Neural progenitor cell (in vitro differentiated cells): ENCODE measurements at regions not wholly inside any gene's neighbourhood (a gene's known extent, or its start where the extent isn't known, plus 50 kb on each side); places are given as distances from the start of the nearest gene placed in this dataset.

Experiments
- DNase-seq: peaks from one replicate; pipeline ENCODE4 v3.0.0-alpha.2; 2016; ENCODE audit warnings: low spot score
- H2AFZ ChIP-seq: fragments of 200-600 bp; sonication (generic); replicated peaks from 2 replicates; pipeline ENCODE4 v1.6.1; 2016; ENCODE audit warnings: antibody characterized with exemption
- H3F3A ChIP-seq: fragments of 200-600 bp; sonication (generic); 2 replicates; pipeline ENCODE4 v1.6.1; 2016; ENCODE audit warnings: antibody characterized with exemption, low read depth
- H3K27ac ChIP-seq: fragments of 200-600 bp; sonication (generic); 2 replicates; pipeline ENCODE4 v1.5.1; 2016; ENCODE audit warnings: mild to moderate bottlenecking
- H3K27me3 ChIP-seq: fragments of 200-600 bp; sonication (generic); 2 replicates; pipeline ENCODE4 v1.6.1; 2016; ENCODE audit warnings: mild to moderate bottlenecking, moderate library complexity
- H3K36me3 ChIP-seq: fragments of 200-600 bp; sonication (generic); 2 replicates; pipeline ENCODE4 v1.5.1; 2016
- H3K4me1 ChIP-seq: fragments of 200-600 bp; sonication (generic); 2 replicates; pipeline ENCODE4 v1.6.1; 2016; ENCODE audit warnings: mixed run types
- H3K4me2 ChIP-seq: fragments of 200-600 bp; sonication (generic); 2 replicates; pipeline ENCODE4 v1.6.1; 2016
- H3K4me3 ChIP-seq: fragments of 200-600 bp; sonication (generic); 2 replicates; pipeline ENCODE4 v1.5.1; 2016
- H3K79me2 ChIP-seq: fragments of 200-600 bp; sonication (generic); 2 replicates; pipeline ENCODE4 v1.6.1; 2016; ENCODE audit warnings: low read depth
- H3K9ac ChIP-seq: fragments of 200-600 bp; sonication (generic); 2 replicates; pipeline ENCODE4 v1.6.1; 2016
- H3K9me3 ChIP-seq: fragments of 200-600 bp; sonication (generic); 2 replicates; pipeline ENCODE4 v1.5.1; 2016; ENCODE audit warnings: low read depth
- H4K20me1 ChIP-seq: fragments of 200-600 bp; sonication (generic); 2 replicates; pipeline ENCODE4 v1.6.1; 2016; ENCODE audit warnings: low read depth
- H3K27ac Mint-ChIP-seq: 3 replicates; pipeline ENCODE4 v1.8.0; 2021; ENCODE audit warnings: mixed read lengths
- H3K27me3 Mint-ChIP-seq: 2 replicates; pipeline ENCODE4 v1.8.0; 2022; ENCODE audit warnings: low read depth, mild to moderate bottlenecking, inconsistent platforms, moderate library complexity, mixed read lengths; ENCODE audit not compliant: insufficient read depth
- H3K36me3 Mint-ChIP-seq: 3 replicates; pipeline ENCODE4 v1.8.0; 2021; ENCODE audit warnings: mixed read lengths
- H3K4me1 Mint-ChIP-seq: 3 replicates; pipeline ENCODE4 v1.8.0; 2021; ENCODE audit warnings: mixed read lengths
- H3K4me3 Mint-ChIP-seq: 3 replicates; pipeline ENCODE4 v1.8.0; 2021; ENCODE audit warnings: mild to moderate bottlenecking, moderate library complexity, mixed read lengths
- H3K9me3 Mint-ChIP-seq: 3 replicates; pipeline ENCODE4 v1.8.0; 2020; ENCODE audit warnings: mixed read lengths
- CTCF ChIP-seq: fragments of 200-600 bp; sonication (generic); IDR thresholded peaks from 2 replicates; pipeline ENCODE4 v1.5.1; 2017; ENCODE audit warnings: antibody characterized with exemption, mild to moderate bottlenecking
- EZH2 ChIP-seq: fragments of 200-600 bp; sonication (generic); IDR thresholded peaks from 2 replicates; pipeline ENCODE4 v1.6.1; 2017; ENCODE audit warnings: antibody characterized with exemption, mild to moderate bottlenecking, moderate library complexity
- EZH2phosphoT487 ChIP-seq: fragments of 200-600 bp; sonication (generic); IDR thresholded peaks from 2 replicates; pipeline ENCODE4 v1.6.1; 2017; ENCODE audit warnings: antibody characterized with exemption

- H3K9me3 Mint-ChIP-seq = no peaks in the 10 kb centered on the region
- no peaks in the 10 kb centered on the region for H3K27me3 ChIP-seq
- no peaks in the 10 kb centered on the region for H3K36me3 ChIP-seq
- H3K27ac ChIP-seq = no peak overlapping the region
- H3K27me3 Mint-ChIP-seq = peaks cover 2% of the 10 kb centered on the region
- no peak overlapping the region for H3K4me3 ChIP-seq
- no peak overlapping the region for H3K4me2 ChIP-seq
- H3K27ac Mint-ChIP-seq = no peak overlapping the region
- DNase-seq = peak; percentile 82
- no peaks in the 10 kb centered on the region for H3K79me2 ChIP-seq
- H3K9me3 ChIP-seq = no peaks in the 10 kb centered on the region
- peak overlapping the region; percentile 5 for H2AFZ ChIP-seq
- H3K36me3 Mint-ChIP-seq = no peaks in the 10 kb centered on the region
- H3K4me3 Mint-ChIP-seq = no peak overlapping the region
- no peak overlapping the region for H3K9ac ChIP-seq
- H3F3A ChIP-seq = no peaks in the 10 kb centered on the region
- no peaks in the 10 kb centered on the region for H3K4me1 Mint-ChIP-seq
- no peaks in the 10 kb centered on the region for H4K20me1 ChIP-seq
- TF ChIP-seq EZH2phosphoT487 (no peak), CTCF (peak; percentile 93)
- no peaks in the 10 kb centered on the region for H3K4me1 ChIP-seq
Measured at GRCh38 chr4:146095091-146095690, 80.3 kb upstream of the LSM6 start.

GRCh38 chr4:146088690-146089089, 86.8 kb upstream of the LSM6 start:
- H3K9ac ChIP-seq = no peak overlapping the region
- no peaks in the 10 kb centered on the region for H3K4me1 Mint-ChIP-seq
- TF ChIP-seq CTCF = no peak
- TF ChIP-seq EZH2 = no peak
- TF ChIP-seq EZH2phosphoT487 = no peak
- no peak for DNase-seq
- no peak overlapping the region for H3K27ac Mint-ChIP-seq
- H2AFZ ChIP-seq = no peak overlapping the region
- no peak overlapping the region for H3K27ac ChIP-seq
- H3F3A ChIP-seq = no peaks in the 10 kb centered on the region
- no peak overlapping the region for H3K4me3 Mint-ChIP-seq
- H3K9me3 ChIP-seq = no peaks in the 10 kb centered on the region
- H3K4me2 ChIP-seq = no peak overlapping the region
- H3K4me1 ChIP-seq = no peaks in the 10 kb centered on the region
- H3K36me3 ChIP-seq = no peaks in the 10 kb centered on the region
- H3K4me3 ChIP-seq = no peak overlapping the region
- no peaks in the 10 kb centered on the region for H3K9me3 Mint-ChIP-seq
- H3K27me3 ChIP-seq = no peaks in the 10 kb centered on the region
- H3K79me2 ChIP-seq = no peaks in the 10 kb centered on the region
- H4K20me1 ChIP-seq = no peaks in the 10 kb centered on the region
- H3K27me3 Mint-ChIP-seq = no peaks in the 10 kb centered on the region
- H3K36me3 Mint-ChIP-seq = no peaks in the 10 kb centered on the region

- H3K4me3 ChIP-seq = no peak overlapping the region
- no peak overlapping the region for H3K4me3 Mint-ChIP-seq
- TF ChIP-seq EZH2 (no peak), EZH2phosphoT487 (no peak), CTCF (no peak)
- no peak overlapping the region for H3K4me2 ChIP-seq
- H3K79me2 ChIP-seq = no peaks in the 10 kb centered on the region
- H4K20me1 ChIP-seq = no peaks in the 10 kb centered on the region
- H3K27ac Mint-ChIP-seq = no peak overlapping the region
- H3K4me1 Mint-ChIP-seq = no peaks in the 10 kb centered on the region
- H3K9me3 ChIP-seq = no peaks in the 10 kb centered on the region
- H3K4me1 ChIP-seq = no peaks in the 10 kb centered on the region
- no peaks in the 10 kb centered on the region for H3K36me3 ChIP-seq
- H2AFZ ChIP-seq = no peak overlapping the region
- no peaks in the 10 kb centered on the region for H3K27me3 ChIP-seq
- no peak for DNase-seq
- H3K27me3 Mint-ChIP-seq = no peaks in the 10 kb centered on the region
- no peaks in the 10 kb centered on the region for H3F3A ChIP-seq
- H3K27ac ChIP-seq = no peak overlapping the region
- no peak overlapping the region for H3K9ac ChIP-seq
- H3K9me3 Mint-ChIP-seq = no peaks in the 10 kb centered on the region
- H3K36me3 Mint-ChIP-seq = no peaks in the 10 kb centered on the region
Measured at GRCh38 chr4:146087856-146088255, 87.7 kb upstream of the LSM6 start.
